ENCODE measurements at regions not wholly inside any gene's neighbourhood (a gene's known extent, or its start where the extent isn't known, plus 50 kb on each side); places are given as distances from the start of the nearest gene placed in this dataset.

GRCh38 chr5:10913841-10914240 lies 152.8 kb upstream of the DAP start:
- intact Hi-C loops (cut with micrococcal nuclease; ENCODE audit: unreplicated experiment), result no loop called here
- Histone ChIP-seq H3K9me3 (ENCODE audit: low read length) (no peaks in the 10 kb centered on the region), H3K4me2 (ENCODE audit: low read length) (no peak overlapping the region), H2AFZ (ENCODE audit: low read length) (no peak overlapping the region), H3K9me2 (ENCODE audit: insufficient read depth, low read length) (no peaks in the 10 kb centered on the region), H3K4me3 (ENCODE audit: low read depth, low read length, poor library complexity, severe bottlenecking) (no peak overlapping the region), H3K27ac (ENCODE audit: low read depth, low read length, poor library complexity, severe bottlenecking) (no peak overlapping the region), H3K79me2 (ENCODE audit: insufficient read depth, low read depth, low read length) (no peaks in the 10 kb centered on the region), H3K4me1 (ENCODE audit: insufficient read depth, low read length, poor library complexity, severe bottlenecking) (no peaks in the 10 kb centered on the region), H3K36me3 (ENCODE audit: insufficient read depth, low read length) (no peaks in the 10 kb centered on the region), H4K20me1 (ENCODE audit: insufficient read depth, low read length) (no peaks in the 10 kb centered on the region)
- POLR2A ChIA-PET, result no interaction called here
- TF ChIP-seq CTCF (conservative IDR thresholded peaks at IDR 0.05; ENCODE audit: low read length), result no peak
- CTCF ChIA-PET (ENCODE audit: unreplicated experiment), result no interaction called here
- BruUV-seq (replicated peaks), result no TSS peak
- no peak for DNase-seq (ENCODE audit: low spot score)

GRCh38 chr5:10913181-10913810 lies 152.3 kb upstream of the DAP start:
- H3K9me3 ChIP-seq (ENCODE audit: low read length), result no peaks in the 10 kb centered on the region
- H3K27ac ChIP-seq (ENCODE audit: low read depth, low read length, poor library complexity, severe bottlenecking), result no peak overlapping the region
- H2AFZ ChIP-seq (ENCODE audit: low read length), result no peak overlapping the region
- no peak overlapping the region for H3K4me3 ChIP-seq (ENCODE audit: low read depth, low read length, poor library complexity, severe bottlenecking)
- H4K20me1 ChIP-seq (ENCODE audit: insufficient read depth, low read length), result no peaks in the 10 kb centered on the region
- BruUV-seq (replicated peaks), result no TSS peak
- TF ChIP-seq CTCF (conservative IDR thresholded peaks at IDR 0.05; ENCODE audit: low read length) (no peak), EZH2phosphoT487 (IDR thresholded peaks at IDR 0.05; ENCODE audit: borderline replicate concordance, low read depth, low read length) (no peak)
- CTCF ChIA-PET (ENCODE audit: unreplicated experiment), result no interaction called here
- POLR2A ChIA-PET, result no interaction called here
- no peaks in the 10 kb centered on the region for H3K79me2 ChIP-seq (ENCODE audit: insufficient read depth, low read depth, low read length)
- no peaks in the 10 kb centered on the region for H3K9me2 ChIP-seq (ENCODE audit: insufficient read depth, low read length)
- DNase-seq (ENCODE audit: low spot score), result no peak
- no peaks in the 10 kb centered on the region for H3K36me3 ChIP-seq (ENCODE audit: insufficient read depth, low read length)
- no peaks in the 10 kb centered on the region for H3K4me1 ChIP-seq (ENCODE audit: insufficient read depth, low read length, poor library complexity, severe bottlenecking)
- H3K4me2 ChIP-seq (ENCODE audit: low read length), result no peak overlapping the region
- intact Hi-C loops (cut with micrococcal nuclease; ENCODE audit: unreplicated experiment), result no loop called here

GRCh38 chr5:10912435-10912834 lies 151.4 kb upstream of the DAP start:
- intact Hi-C loops (cut with micrococcal nuclease; ENCODE audit: unreplicated experiment), result no loop called here
- Histone ChIP-seq H3K9me3 (ENCODE audit: low read length) (no peaks in the 10 kb centered on the region), H4K20me1 (ENCODE audit: insufficient read depth, low read length) (no peaks in the 10 kb centered on the region), H3K4me3 (ENCODE audit: low read depth, low read length, poor library complexity, severe bottlenecking) (no peak overlapping the region), H3K4me2 (ENCODE audit: low read length) (no peak overlapping the region), H3K36me3 (ENCODE audit: insufficient read depth, low read length) (no peaks in the 10 kb centered on the region), H3K27ac (ENCODE audit: low read depth, low read length, poor library complexity, severe bottlenecking) (no peak overlapping the region), H3K79me2 (ENCODE audit: insufficient read depth, low read depth, low read length) (no peaks in the 10 kb centered on the region), H3K9me2 (ENCODE audit: insufficient read depth, low read length) (no peaks in the 10 kb centered on the region), H2AFZ (ENCODE audit: low read length) (no peak overlapping the region), H3K4me1 (ENCODE audit: insufficient read depth, low read length, poor library complexity, severe bottlenecking) (no peaks in the 10 kb centered on the region)
- TF ChIP-seq EZH2phosphoT487 (IDR thresholded peaks at IDR 0.05; ENCODE audit: borderline replicate concordance, low read depth, low read length) (no peak), CTCF (conservative IDR thresholded peaks at IDR 0.05; ENCODE audit: low read length) (no peak)
- BruUV-seq (replicated peaks), result no TSS peak
- DNase-seq (ENCODE audit: low spot score), result no peak
- POLR2A ChIA-PET, result no interaction called here
- CTCF ChIA-PET (ENCODE audit: unreplicated experiment), result no interaction called here
